ENCODE measurements at regions not wholly inside any gene's neighbourhood (a gene's known extent, or its start where the extent isn't known, plus 50 kb on each side); places are given as distances from the start of the nearest gene placed in this dataset.
"Not testable (repeated sequence)": the region's sequence is repeated elsewhere in the genome, so short reads cannot be mapped to it uniquely, and the experiment has no call there.

DNA sequence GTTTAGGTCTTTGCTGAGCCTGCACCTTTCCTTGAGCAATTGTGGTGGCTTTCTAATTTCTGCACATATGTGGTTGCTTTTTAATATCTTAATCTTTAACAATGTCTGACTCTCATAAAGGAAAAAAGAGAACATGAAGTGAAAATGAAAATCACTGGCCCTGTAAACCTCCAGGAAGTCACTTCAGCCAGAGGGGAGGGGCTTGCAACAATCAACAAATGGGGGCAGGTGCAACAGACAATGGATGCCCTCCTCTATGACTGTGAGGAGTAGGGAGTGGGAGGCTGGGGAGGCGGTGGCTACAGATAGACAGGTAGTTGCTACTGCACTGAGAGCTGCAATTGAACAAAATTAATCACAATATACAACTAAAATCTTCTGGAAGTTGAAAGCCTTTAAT, 1377.4 kb downstream of the XPNPEP1 start:
- CTCF ChIA-PET: interaction anchor here (0.8 kb wide), 2 partner anchors 11 to 342 kb away, joined by 3 read pairs; no protein-coding TSS in a partner anchor

DNA sequence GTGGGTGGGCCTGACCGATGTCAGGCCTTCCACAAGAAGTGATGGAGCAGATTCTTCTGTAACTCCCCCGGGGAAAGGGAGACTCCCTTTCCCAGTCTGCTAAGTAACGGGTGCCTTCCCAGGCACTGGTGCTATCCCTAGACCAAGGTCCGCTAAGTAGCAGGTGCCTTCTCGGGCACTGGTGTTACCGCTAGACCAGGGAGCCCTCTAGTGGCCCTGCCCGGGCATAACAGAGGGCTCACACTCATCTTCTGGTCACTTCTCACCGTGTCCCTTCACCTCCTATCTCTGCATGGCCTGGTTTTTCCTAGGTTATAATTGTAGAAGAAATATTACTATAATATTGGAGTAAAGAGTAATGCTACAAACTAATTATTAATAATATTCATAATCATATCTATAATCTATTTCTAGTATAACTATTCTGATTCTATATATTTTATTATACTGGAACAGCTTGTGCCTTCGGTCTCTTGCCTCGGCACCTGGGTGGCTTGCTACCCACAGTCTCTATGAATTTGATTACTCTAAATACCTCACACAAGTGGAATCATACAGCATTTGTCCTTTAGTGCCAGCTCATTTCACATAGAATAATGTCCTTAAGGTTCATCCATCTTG, 1378.7 kb downstream of the XPNPEP1 start:
- no peak overlapping the region for H3K4me3 ChIP-seq (ENCODE audit: low read depth, low read length)
- TF ChIP-seq, protein P1, sequence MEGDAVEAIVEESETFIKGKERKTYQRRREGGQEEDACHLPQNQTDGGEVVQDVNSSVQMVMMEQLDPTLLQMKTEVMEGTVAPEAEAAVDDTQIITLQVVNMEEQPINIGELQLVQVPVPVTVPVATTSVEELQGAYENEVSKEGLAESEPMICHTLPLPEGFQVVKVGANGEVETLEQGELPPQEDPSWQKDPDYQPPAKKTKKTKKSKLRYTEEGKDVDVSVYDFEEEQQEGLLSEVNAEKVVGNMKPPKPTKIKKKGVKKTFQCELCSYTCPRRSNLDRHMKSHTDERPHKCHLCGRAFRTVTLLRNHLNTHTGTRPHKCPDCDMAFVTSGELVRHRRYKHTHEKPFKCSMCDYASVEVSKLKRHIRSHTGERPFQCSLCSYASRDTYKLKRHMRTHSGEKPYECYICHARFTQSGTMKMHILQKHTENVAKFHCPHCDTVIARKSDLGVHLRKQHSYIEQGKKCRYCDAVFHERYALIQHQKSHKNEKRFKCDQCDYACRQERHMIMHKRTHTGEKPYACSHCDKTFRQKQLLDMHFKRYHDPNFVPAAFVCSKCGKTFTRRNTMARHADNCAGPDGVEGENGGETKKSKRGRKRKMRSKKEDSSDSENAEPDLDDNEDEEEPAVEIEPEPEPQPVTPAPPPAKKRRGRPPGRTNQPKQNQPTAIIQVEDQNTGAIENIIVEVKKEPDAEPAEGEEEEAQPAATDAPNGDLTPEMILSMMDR (IDR thresholded peaks at IDR 0.05; ENCODE audit: insufficient read depth, low read length, missing control alignments): peak; percentile 96
- ChIA-PET CTCF (interaction anchor here (0.8 to 2.2 kb wide), 4 partner anchors 13 to 1841 kb away, joined by 3 to 8 read pairs (median 4); no protein-coding TSS in a partner anchor), POLR2A (no interaction called here)
- DNase-seq (ENCODE audit: low read depth, low spot score): no peak

More for the DNA sequence above, 1377.4 kb downstream of the XPNPEP1 start:
- H3K4me3 ChIP-seq (ENCODE audit: low read depth, low read length): no peak overlapping the region
- POLR2A ChIA-PET: no interaction called here
- no peak for DNase-seq (ENCODE audit: low read depth, low spot score)
- TF ChIP-seq, protein P1 (IDR thresholded peaks at IDR 0.05; ENCODE audit: insufficient read depth, low read length, missing control alignments): no peak

GRCh38 chr10:108533551-108533950, 1369.0 kb upstream of the SORCS1 start:
- DNase-seq (ENCODE audit: low read depth, low spot score); CTCF ChIA-PET; POLR2A ChIA-PET; H3K4me3 ChIP-seq (ENCODE audit: low read depth, low read length): not testable (repeated sequence)

DNA sequence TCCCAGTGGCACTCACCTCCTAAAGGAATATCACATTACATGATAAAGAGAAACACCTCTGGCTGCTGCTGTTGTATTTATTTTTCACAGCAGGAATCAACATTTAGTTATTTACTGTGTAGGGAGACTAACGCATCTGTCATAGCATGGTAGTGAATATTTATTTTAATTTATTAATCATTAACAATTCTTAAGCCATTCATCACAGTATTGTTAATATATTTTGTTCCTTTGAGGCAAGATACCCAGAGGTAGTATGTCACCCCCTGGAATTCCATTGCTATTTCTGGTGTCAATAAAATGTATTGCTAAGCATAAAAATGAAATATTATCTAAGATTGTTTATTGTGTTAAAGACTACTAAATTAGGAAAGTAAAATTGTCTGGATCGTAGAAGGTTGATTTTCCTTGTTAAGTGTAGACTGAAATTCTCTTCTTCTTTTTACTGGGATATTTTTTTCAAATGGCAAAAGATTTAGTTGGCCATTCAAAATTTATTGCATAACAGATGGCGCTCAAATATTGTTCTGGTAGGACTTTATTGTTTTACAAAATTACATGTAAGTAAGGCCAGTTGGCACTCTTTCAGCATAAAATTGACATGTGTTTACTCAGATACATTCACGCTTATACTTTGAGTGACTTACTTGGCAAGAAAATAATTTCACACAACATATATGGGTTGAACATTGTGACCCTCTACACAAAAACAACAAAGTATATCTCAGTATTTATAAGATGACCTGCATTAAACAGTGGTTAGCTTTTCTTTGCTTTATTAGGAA, 1358.7 kb upstream of the SORCS1 start:
- ChIA-PET POLR2A (no interaction called here), CTCF (no interaction called here)
- no peak overlapping the region for H3K4me3 ChIP-seq (ENCODE audit: low read depth, low read length)
- TF ChIP-seq, protein P1 (IDR thresholded peaks at IDR 0.05; ENCODE audit: insufficient read depth, low read length, missing control alignments): no peak
- DNase-seq (ENCODE audit: low read depth, low spot score): no peak

DNA sequence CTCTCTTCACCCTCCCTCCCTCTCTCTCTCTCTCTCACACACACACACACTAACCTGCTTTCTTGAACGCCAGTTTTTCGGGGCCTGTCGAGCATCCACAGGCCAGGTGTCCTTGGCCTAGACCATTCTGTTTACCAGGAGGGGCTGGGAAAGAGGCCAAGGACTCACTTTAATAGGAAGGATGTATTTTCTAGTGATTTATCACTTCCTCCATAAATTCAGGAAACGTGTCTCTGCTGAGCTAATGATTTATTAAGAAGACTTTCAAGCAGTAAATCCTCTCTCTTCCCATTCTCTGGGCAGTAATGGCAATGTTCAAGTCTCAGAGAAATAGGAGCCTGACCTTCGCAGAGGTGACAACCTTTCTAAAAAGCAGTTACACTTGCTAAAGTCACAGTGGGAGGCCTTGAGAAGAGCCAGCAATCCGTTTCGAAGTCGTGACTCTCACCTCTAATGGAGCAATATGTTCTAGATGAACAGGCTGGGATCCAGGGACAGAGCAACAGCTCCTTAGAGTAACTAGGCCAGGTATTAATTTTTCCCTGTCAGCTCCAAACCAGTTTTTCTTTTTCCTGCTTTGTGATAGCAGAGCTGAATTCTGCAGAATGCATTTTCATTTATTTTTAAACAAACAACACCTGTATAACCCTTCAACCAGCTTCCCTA, 1357.5 kb upstream of the SORCS1 start:
- no peak overlapping the region for H3K4me3 ChIP-seq (ENCODE audit: low read depth, low read length)
- POLR2A ChIA-PET: no interaction called here
- TF ChIP-seq, protein P1 (IDR thresholded peaks at IDR 0.05; ENCODE audit: insufficient read depth, low read length, missing control alignments): no peak
- CTCF ChIA-PET: no interaction called here
- DNase-seq (ENCODE audit: low read depth, low spot score): no peak

DNA sequence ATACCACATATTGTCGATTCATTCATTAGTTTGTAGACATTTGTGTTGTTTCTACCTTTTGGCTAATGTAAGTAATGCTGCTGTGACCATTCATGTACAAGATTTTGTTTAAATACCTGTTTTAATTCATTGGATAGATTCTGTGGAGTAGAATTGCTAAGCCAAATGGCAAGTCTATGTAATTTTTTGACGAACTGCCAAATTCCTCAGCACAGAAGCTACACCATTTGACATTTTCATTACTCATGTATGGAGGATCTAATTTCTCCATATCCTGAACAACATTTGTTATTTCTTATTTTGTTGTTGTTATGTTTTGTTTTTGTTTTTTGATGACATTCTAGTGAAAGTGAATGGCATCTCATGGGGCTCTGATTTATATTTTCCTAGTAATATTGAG, 1351.3 kb upstream of the SORCS1 start:
- ChIA-PET POLR2A (no interaction called here), CTCF (no interaction called here)
- TF ChIP-seq, protein P1 (IDR thresholded peaks at IDR 0.05; ENCODE audit: insufficient read depth, low read length, missing control alignments): no peak
- H3K4me3 ChIP-seq (ENCODE audit: low read depth, low read length): no peak overlapping the region
- DNase-seq (ENCODE audit: low read depth, low spot score): no peak

Measured in AG04449 (cell line).